LNCAP (cell line): ENCODE measurements at regions not wholly inside any gene's neighbourhood (a gene's known extent, or its start where the extent isn't known, plus 50 kb on each side); places are given as distances from the start of the nearest gene placed in this dataset.
A peak's percentile ranks its signal among the peaks of the same experiment; 100 is the strongest.

ENCODE experiments used
- CTCF ChIP-seq: fragments of 450-650 bp; IDR thresholded peaks from 2 replicates; pipeline ENCODE4 v1.5.1; 2017; ENCODE audit warnings: mild to moderate bottlenecking

- TF ChIP-seq CTCF, result no peak
Measured at GRCh38 chr2:235134420-235134819, 182.6 kb downstream of the SH3BP4 start.

GRCh38 chr2:235135195-235135965 is 183.6 kb downstream of the SH3BP4 start:
- no peak for TF ChIP-seq CTCF

- TF ChIP-seq CTCF, result peak; percentile 64
Measured at GRCh38 chr2:235135990-235136561, 184.3 kb downstream of the SH3BP4 start.

GRCh38 chr2:235138339-235138738 is 186.5 kb downstream of the SH3BP4 start:
- no peak for TF ChIP-seq CTCF

- TF ChIP-seq CTCF, result no peak
Measured at GRCh38 chr2:235139956-235140800, 188.4 kb downstream of the SH3BP4 start.

GRCh38 chr2:235140801-235141081 is 188.9 kb downstream of the SH3BP4 start:
- TF ChIP-seq CTCF, result no peak

GRCh38 chr2:235141411-235142128 is 189.8 kb downstream of the SH3BP4 start:
- TF ChIP-seq CTCF, result no peak
